GM23338 (cell line): ENCODE measurements at regions not wholly inside any gene's neighbourhood (a gene's known extent, or its start where the extent isn't known, plus 50 kb on each side); places are given as distances from the start of the nearest gene placed in this dataset.

Source experiments
- ATAC-seq: fragments of 200-7000 bp; cut with Tn5 transposase; 3 replicates; pipeline ENCODE4 v1.9.1; 2020
- DNase-seq: peaks from one replicate; pipeline ENCODE4 v3.0.0-alpha.2; 2015; ENCODE audit warnings: low spot score
- H2AFZ ChIP-seq: fragments of 200-600 bp; sonication (generic); 2 replicates; pipeline ENCODE4 v1.8.0; 2016; ENCODE audit warnings: antibody characterized with exemption, mild to moderate bottlenecking, moderate library complexity
- H3F3A ChIP-seq: fragments of 200-600 bp; sonication (generic); replicated peaks from 2 replicates; pipeline ENCODE4 v1.8.0; 2017; ENCODE audit warnings: antibody characterized with exemption, mixed run types, low read depth
- H3K27ac ChIP-seq: fragments of 200-600 bp; sonication (generic); 2 replicates; pipeline ENCODE4 v1.6.1; 2016; ENCODE audit warnings: low read depth
- H3K27me3 ChIP-seq: fragments of 200-600 bp; sonication (generic); 2 replicates; pipeline ENCODE4 v1.8.0; 2016; ENCODE audit warnings: mild to moderate bottlenecking, mixed run types, moderate library complexity; ENCODE audit not compliant: insufficient read depth
- H3K36me3 ChIP-seq: fragments of 200-600 bp; sonication (generic); 2 replicates; pipeline ENCODE4 v1.8.0; 2016; ENCODE audit warnings: mild to moderate bottlenecking; ENCODE audit not compliant: insufficient read depth
- H3K4me1 ChIP-seq: fragments of 200-600 bp; sonication (generic); 2 replicates; pipeline ENCODE4 v1.8.0; 2016; ENCODE audit warnings: mild to moderate bottlenecking, moderate library complexity; ENCODE audit not compliant: insufficient read depth
- H3K4me2 ChIP-seq: fragments of 200-600 bp; sonication (generic); 2 replicates; pipeline ENCODE4 v1.7.1; 2017; ENCODE audit warnings: mixed run types
- H3K4me3 ChIP-seq: fragments of 200-600 bp; sonication (generic); 2 replicates; pipeline ENCODE4 v1.6.1; 2016; ENCODE audit warnings: mixed run types
- H3K79me2 ChIP-seq: fragments of 200-600 bp; sonication (generic); replicated peaks from 2 replicates; pipeline ENCODE4 v1.8.0; 2017; ENCODE audit warnings: mild to moderate bottlenecking; ENCODE audit not compliant: insufficient read depth
- H3K9me2 ChIP-seq: fragments of 200-600 bp; sonication (generic); 2 replicates; pipeline ENCODE4 v1.8.0; 2017; ENCODE audit not compliant: insufficient read depth
- H4K20me1 ChIP-seq: fragments of 200-600 bp; sonication (generic); replicated peaks from 2 replicates; pipeline ENCODE4 v1.8.0; 2017; ENCODE audit warnings: mild to moderate bottlenecking; ENCODE audit not compliant: insufficient read depth
- H3K27ac Mint-ChIP-seq: 2 replicates; pipeline ENCODE4 v1.8.0; 2020; ENCODE audit warnings: inconsistent platforms, mild to moderate bottlenecking, moderate library complexity, mixed read lengths
- H3K27me3 Mint-ChIP-seq: 3 replicates; pipeline ENCODE4 v1.8.0; 2022; ENCODE audit warnings: low read depth, mild to moderate bottlenecking, moderate library complexity, mixed read lengths, inconsistent platforms; ENCODE audit not compliant: insufficient read depth, poor library complexity
- H3K36me3 Mint-ChIP-seq: 3 replicates; pipeline ENCODE4 v1.8.0; 2021; ENCODE audit warnings: low read depth, mild to moderate bottlenecking, inconsistent platforms, moderate library complexity, mixed read lengths
- H3K4me1 Mint-ChIP-seq: 3 replicates; pipeline ENCODE4 v1.8.0; 2020; ENCODE audit warnings: mild to moderate bottlenecking, inconsistent platforms, mixed read lengths
- H3K4me3 Mint-ChIP-seq: 3 replicates; pipeline ENCODE4 v1.8.0; 2021; ENCODE audit warnings: moderate library complexity, mild to moderate bottlenecking, inconsistent platforms, mixed read lengths
- H3K9me3 Mint-ChIP-seq: 3 replicates; pipeline ENCODE4 v1.8.0; 2020; ENCODE audit warnings: moderate library complexity, mild to moderate bottlenecking, inconsistent platforms, mixed read lengths
- CREB1 ChIP-seq: fragments of 250-450 bp; sonication (Bioruptor Pico); IDR thresholded peaks from 2 replicates; pipeline ENCODE4 v1.5.0; 2020; ENCODE audit warnings: low read depth, mild to moderate bottlenecking, moderate library complexity
- CTCF ChIP-seq, 2 experiments: fragments of 200-600 bp in 1 of 2; sonication (generic) in 1 of 2; conservative IDR thresholded peaks; 2 replicates each; pipeline versions ENCODE4 v1.5.1 to v1.6.1; 2016 to 2017; ENCODE audit warnings: antibody characterized with exemption in 2 of 2, low read depth in 2 of 2, mild to moderate bottlenecking in 2 of 2, moderate library complexity in 1 of 2
- ETS1 ChIP-seq: IDR thresholded peaks from 2 replicates; pipeline ENCODE4 v1.6.1; 2016; ENCODE audit warnings: antibody characterized with exemption
- EZH2 ChIP-seq: fragments of 200-600 bp; sonication (generic); IDR thresholded peaks from one replicate; pipeline ENCODE4 v1.8.0; 2017; ENCODE audit warnings: antibody characterized with exemption, mild to moderate bottlenecking, low read depth; ENCODE audit not compliant: unreplicated experiment
- EZH2phosphoT487 ChIP-seq: fragments of 200-600 bp; sonication (generic); IDR thresholded peaks from one replicate; pipeline ENCODE4 v1.8.1; 2018; ENCODE audit warnings: antibody characterized with exemption; ENCODE audit not compliant: unreplicated experiment
- NANOG ChIP-seq: IDR thresholded peaks from 2 replicates; pipeline ENCODE4 v1.6.1; 2016; ENCODE audit warnings: antibody characterized with exemption, borderline replicate concordance
- POLR2AphosphoS5 ChIP-seq: IDR thresholded peaks from 2 replicates; pipeline ENCODE4 v1.6.1; 2016; ENCODE audit warnings: antibody characterized with exemption, low read depth
- STAT1 ChIP-seq: IDR thresholded peaks from one replicate; pipeline ENCODE4 v1.6.1; 2016; ENCODE audit warnings: antibody characterized with exemption; ENCODE audit not compliant: unreplicated experiment
- ZNF114 ChIP-seq: fragments of 250-450 bp; sonication (Bioruptor Pico); IDR thresholded peaks from 2 replicates; pipeline ENCODE4 v1.5.0; 2020; ENCODE audit warnings: mild to moderate bottlenecking, moderate library complexity
- ZNF331 ChIP-seq: fragments of 250-450 bp; sonication (Bioruptor Pico); IDR thresholded peaks from 2 replicates; pipeline ENCODE4 v1.5.0; 2020; ENCODE audit warnings: low read depth, mild to moderate bottlenecking, moderate library complexity

GRCh38 chr12:91811481-91812287 lies 334.0 kb downstream of the BTG1 start:
- H3K4me2 ChIP-seq: no peak overlapping the region
- H3K9me2 ChIP-seq: no peaks in the 10 kb centered on the region; the same call in none of the 2 replicates
- Mint-ChIP-seq H3K27me3 (peaks cover 2% of the 10 kb centered on the region), H3K36me3 (0 out of 3 replicates have a peak, but pooled peaks cover 3% of the 10 kb centered on the region), H3K4me1 (no peaks in the 10 kb centered on the region), H3K4me3 (no peak overlapping the region), H3K27ac (no peak overlapping the region), H3K9me3 (peaks cover 5% of the 10 kb centered on the region)
- H3K36me3 ChIP-seq: no peaks in the 10 kb centered on the region
- no peaks in the 10 kb centered on the region for H3K79me2 ChIP-seq
- no peaks in the 10 kb centered on the region for H3F3A ChIP-seq
- H3K4me3 ChIP-seq: no peak overlapping the region
- H4K20me1 ChIP-seq: no peaks in the 10 kb centered on the region
- ATAC-seq (peak; percentile 69), DNase-seq (peak; percentile 81)
- no peaks in the 10 kb centered on the region for H3K4me1 ChIP-seq
- no peaks in the 10 kb centered on the region for H3K27me3 ChIP-seq
- TF ChIP-seq CTCF (conservative IDR thresholded peaks at IDR 0.05; ENCODE audit: low read depth in 2 of 2): peak; percentile 73 to 94
- TF ChIP-seq EZH2phosphoT487: no peak
- TF ChIP-seq STAT1: no peak
- H3K27ac ChIP-seq: no peak overlapping the region
- H2AFZ ChIP-seq: no peak overlapping the region

- H3K9me3 Mint-ChIP-seq: peaks cover 12% of the 10 kb centered on the region
- Histone ChIP-seq H3K27ac (no peak overlapping the region), H3K4me1 (no peaks in the 10 kb centered on the region), H2AFZ (no peak overlapping the region), H3K4me2 (no peak overlapping the region), H3K4me3 (no peak overlapping the region), H4K20me1 (no peaks in the 10 kb centered on the region), H3K79me2 (no peaks in the 10 kb centered on the region), H3K9me2 (no peaks in the 10 kb centered on the region; the same call in none of the 2 replicates), H3K36me3 (no peaks in the 10 kb centered on the region), H3K27me3 (no peaks in the 10 kb centered on the region), H3F3A (no peaks in the 10 kb centered on the region)
- DNase-seq: no peak
- peaks cover 2% of the 10 kb centered on the region for H3K27me3 Mint-ChIP-seq
- H3K4me3 Mint-ChIP-seq: no peak overlapping the region
- H3K36me3 Mint-ChIP-seq: peaks cover 4% of the 10 kb centered on the region; the same call in 1 of the 3 replicates
- ATAC-seq: no peak
- no peak overlapping the region for H3K27ac Mint-ChIP-seq
- no peaks in the 10 kb centered on the region for H3K4me1 Mint-ChIP-seq
- TF ChIP-seq EZH2: no peak
- no peak for TF ChIP-seq NANOG
- TF ChIP-seq STAT1: no peak
- TF ChIP-seq ZNF114: no peak
- TF ChIP-seq CTCF (conservative IDR thresholded peaks at IDR 0.05; ENCODE audit: low read depth in 2 of 2): no peak
- TF ChIP-seq CREB1 (CRISPR knock-in tag): no peak
- TF ChIP-seq EZH2phosphoT487: no peak
- no peak for TF ChIP-seq ZNF331 (CRISPR knock-in tag)
- TF ChIP-seq POLR2AphosphoS5: no peak
- TF ChIP-seq ETS1: no peak
These were observed 334.9 kb downstream of the BTG1 start for GRCh38 chr12:91810531-91811451.
